ENCODE measurements at regions not wholly inside any gene's neighbourhood (a gene's known extent, or its start where the extent isn't known, plus 50 kb on each side); places are given as distances from the start of the nearest gene placed in this dataset.

DNA sequence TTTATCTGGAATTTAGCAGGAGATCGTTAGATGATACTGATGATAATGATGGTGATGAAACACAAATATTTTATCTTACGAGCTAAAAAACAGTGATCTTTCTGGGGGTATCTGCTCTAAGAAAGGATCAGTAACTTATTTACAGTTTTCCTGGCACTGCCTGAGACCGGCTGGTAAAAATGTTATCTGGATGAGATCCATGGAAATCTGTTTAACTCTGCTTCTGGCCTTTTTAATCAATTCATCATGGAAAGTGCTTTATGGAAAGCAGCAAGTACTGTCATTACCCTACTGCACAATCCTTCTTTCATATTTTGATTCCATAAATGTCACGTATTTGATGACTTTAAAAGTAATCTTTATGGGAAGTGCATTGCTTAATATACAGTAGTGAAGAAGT lies 612.7 kb upstream of the GCFC2 start:
- Histone ChIP-seq H3K79me2 (ENCODE audit: low read length) (no peaks in the 10 kb centered on the region), H2AFZ (ENCODE audit: low read length) (no peak overlapping the region), H3K9me3 (ENCODE audit: low read length) (no peaks in the 10 kb centered on the region), H3K36me3 (ENCODE audit: low read depth, low read length) (no peaks in the 10 kb centered on the region), H3K4me1 (ENCODE audit: insufficient read depth, low read length) (no peaks in the 10 kb centered on the region), H3K9ac (ENCODE audit: low read length) (no peak overlapping the region), H3F3A (ENCODE audit: low read length, unreplicated experiment) (no peaks in the 10 kb centered on the region), H3K4me2 (ENCODE audit: low read length) (no peak overlapping the region), H3K27me3 (ENCODE audit: low read length) (no peaks in the 10 kb centered on the region), H4K20me1 (ENCODE audit: low read length) (no peaks in the 10 kb centered on the region), H3K4me3 (ENCODE audit: low read length) (no peak overlapping the region), H3K9me2 (replicated peaks; ENCODE audit: low read length) (no peaks in the 10 kb centered on the region), H3K27ac (ENCODE audit: low read length) (no peak overlapping the region)
- TF ChIP-seq EZH2phosphoT487 (IDR thresholded peaks at IDR 0.05; ENCODE audit: borderline replicate concordance, low read length) (no peak), EZH2 (IDR thresholded peaks at IDR 0.05; ENCODE audit: low read length, unreplicated experiment) (no peak)
- TF ChIP-seq, protein P1, sequence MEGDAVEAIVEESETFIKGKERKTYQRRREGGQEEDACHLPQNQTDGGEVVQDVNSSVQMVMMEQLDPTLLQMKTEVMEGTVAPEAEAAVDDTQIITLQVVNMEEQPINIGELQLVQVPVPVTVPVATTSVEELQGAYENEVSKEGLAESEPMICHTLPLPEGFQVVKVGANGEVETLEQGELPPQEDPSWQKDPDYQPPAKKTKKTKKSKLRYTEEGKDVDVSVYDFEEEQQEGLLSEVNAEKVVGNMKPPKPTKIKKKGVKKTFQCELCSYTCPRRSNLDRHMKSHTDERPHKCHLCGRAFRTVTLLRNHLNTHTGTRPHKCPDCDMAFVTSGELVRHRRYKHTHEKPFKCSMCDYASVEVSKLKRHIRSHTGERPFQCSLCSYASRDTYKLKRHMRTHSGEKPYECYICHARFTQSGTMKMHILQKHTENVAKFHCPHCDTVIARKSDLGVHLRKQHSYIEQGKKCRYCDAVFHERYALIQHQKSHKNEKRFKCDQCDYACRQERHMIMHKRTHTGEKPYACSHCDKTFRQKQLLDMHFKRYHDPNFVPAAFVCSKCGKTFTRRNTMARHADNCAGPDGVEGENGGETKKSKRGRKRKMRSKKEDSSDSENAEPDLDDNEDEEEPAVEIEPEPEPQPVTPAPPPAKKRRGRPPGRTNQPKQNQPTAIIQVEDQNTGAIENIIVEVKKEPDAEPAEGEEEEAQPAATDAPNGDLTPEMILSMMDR (conservative IDR thresholded peaks at IDR 0.05; ENCODE audit: low read depth, low read length), result no peak
- ChIA-PET CTCF (no interaction called here), POLR2A (ENCODE audit: unreplicated experiment) (no interaction called here)
- DNase-seq (no peak), ATAC-seq (no peak)
- no TSS peak for BruUV-seq (replicated peaks)
- intact Hi-C loops (cut with micrococcal nuclease), result no loop called here

DNA sequence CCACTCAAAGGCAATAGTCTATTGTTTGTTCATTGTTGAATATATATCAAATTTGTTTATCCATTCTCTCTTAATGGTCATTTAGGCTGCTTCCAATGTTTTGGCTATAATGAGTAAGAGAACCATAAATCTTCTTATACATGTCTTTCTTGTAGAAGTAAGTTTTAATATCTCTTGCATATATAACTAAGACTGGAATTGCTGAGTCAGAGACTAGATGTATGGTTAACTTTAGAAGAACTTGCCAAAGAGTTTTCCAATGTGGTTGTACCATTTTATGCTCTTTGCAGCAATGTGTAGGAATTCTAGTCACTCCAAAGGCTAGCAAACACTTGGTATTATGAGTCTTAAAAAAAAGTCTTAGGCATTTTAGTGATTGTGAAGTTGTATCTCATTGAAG lies 610.0 kb upstream of the GCFC2 start:
- ChIA-PET CTCF (no interaction called here), POLR2A (ENCODE audit: unreplicated experiment) (no interaction called here)
- no peaks in the 10 kb centered on the region for H3K4me1 ChIP-seq (ENCODE audit: insufficient read depth, low read length)
- H4K20me1 ChIP-seq (ENCODE audit: low read length), result no peaks in the 10 kb centered on the region
- H2AFZ ChIP-seq (ENCODE audit: low read length), result no peak overlapping the region
- H3K4me2 ChIP-seq (ENCODE audit: low read length), result no peak overlapping the region
- no peak overlapping the region for H3K4me3 ChIP-seq (ENCODE audit: low read length)
- no TSS peak for BruUV-seq (replicated peaks)
- H3K79me2 ChIP-seq (ENCODE audit: low read length), result no peaks in the 10 kb centered on the region
- H3K27ac ChIP-seq (ENCODE audit: low read length), result no peak overlapping the region
- DNase-seq (no peak), ATAC-seq (no peak)
- TF ChIP-seq EZH2phosphoT487 (IDR thresholded peaks at IDR 0.05; ENCODE audit: borderline replicate concordance, low read length) (no peak), EZH2 (IDR thresholded peaks at IDR 0.05; ENCODE audit: low read length, unreplicated experiment) (no peak)
- TF ChIP-seq, protein P1 (conservative IDR thresholded peaks at IDR 0.05; ENCODE audit: low read depth, low read length), result no peak
- H3F3A ChIP-seq (ENCODE audit: low read length, unreplicated experiment), result no peaks in the 10 kb centered on the region
- intact Hi-C loops (cut with micrococcal nuclease), result no loop called here
- no peaks in the 10 kb centered on the region for H3K27me3 ChIP-seq (ENCODE audit: low read length)
- H3K9me2 ChIP-seq (replicated peaks; ENCODE audit: low read length), result no peaks in the 10 kb centered on the region
- no peak overlapping the region for H3K9ac ChIP-seq (ENCODE audit: low read length)
- no peaks in the 10 kb centered on the region for H3K9me3 ChIP-seq (ENCODE audit: low read length)
- H3K36me3 ChIP-seq (ENCODE audit: low read depth, low read length), result no peaks in the 10 kb centered on the region

DNA sequence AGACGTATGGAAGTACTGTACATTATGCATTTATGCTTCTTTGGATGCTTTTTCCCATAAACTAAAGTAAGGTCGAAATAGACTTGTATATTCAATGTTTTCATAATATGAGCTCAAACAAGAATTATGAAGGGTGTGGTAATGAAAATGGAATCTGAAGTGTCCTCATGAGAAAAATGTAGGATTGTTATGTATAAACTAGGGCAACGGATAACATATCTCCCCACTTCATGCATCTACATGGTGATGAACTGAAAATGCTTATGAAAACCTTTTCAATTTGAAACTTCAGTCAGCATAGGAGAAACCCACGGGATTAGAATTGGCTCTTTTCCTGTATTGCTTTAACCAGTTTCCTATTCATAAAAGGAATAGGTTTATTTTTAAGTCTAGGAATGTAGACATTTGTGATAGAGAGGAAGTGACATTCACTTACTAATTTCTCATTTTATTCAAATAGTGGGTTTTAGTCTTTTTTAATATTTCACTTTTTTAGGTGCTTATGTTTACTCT lies 608.2 kb upstream of the GCFC2 start:
- DNase-seq (no peak), ATAC-seq (no peak)
- H3K9me2 ChIP-seq (replicated peaks; ENCODE audit: low read length), result no peaks in the 10 kb centered on the region
- H2AFZ ChIP-seq (ENCODE audit: low read length), result no peak overlapping the region
- no peaks in the 10 kb centered on the region for H4K20me1 ChIP-seq (ENCODE audit: low read length)
- intact Hi-C loops (cut with micrococcal nuclease), result no loop called here
- no peaks in the 10 kb centered on the region for H3K4me1 ChIP-seq (ENCODE audit: insufficient read depth, low read length)
- no peak overlapping the region for H3K4me2 ChIP-seq (ENCODE audit: low read length)
- H3K4me3 ChIP-seq (ENCODE audit: low read length), result no peak overlapping the region
- ChIA-PET CTCF (no interaction called here), POLR2A (ENCODE audit: unreplicated experiment) (no interaction called here)
- H3K36me3 ChIP-seq (ENCODE audit: low read depth, low read length), result no peaks in the 10 kb centered on the region
- no peaks in the 10 kb centered on the region for H3K9me3 ChIP-seq (ENCODE audit: low read length)
- no peak overlapping the region for H3K9ac ChIP-seq (ENCODE audit: low read length)
- H3K79me2 ChIP-seq (ENCODE audit: low read length), result no peaks in the 10 kb centered on the region
- H3K27me3 ChIP-seq (ENCODE audit: low read length), result no peaks in the 10 kb centered on the region
- no peak overlapping the region for H3K27ac ChIP-seq (ENCODE audit: low read length)
- TF ChIP-seq EZH2 (IDR thresholded peaks at IDR 0.05; ENCODE audit: low read length, unreplicated experiment) (no peak), EZH2phosphoT487 (IDR thresholded peaks at IDR 0.05; ENCODE audit: borderline replicate concordance, low read length) (no peak)
- TF ChIP-seq, protein P1 (conservative IDR thresholded peaks at IDR 0.05; ENCODE audit: low read depth, low read length), result no peak
- no peaks in the 10 kb centered on the region for H3F3A ChIP-seq (ENCODE audit: low read length, unreplicated experiment)
- BruUV-seq (replicated peaks), result no TSS peak
